ENCODE measurements at regions not wholly inside any gene's neighbourhood (a gene's known extent, or its start where the extent isn't known, plus 50 kb on each side); places are given as distances from the start of the nearest gene placed in this dataset.

- CTCF ChIA-PET, result no interaction called here
- TF ChIP-seq CTCF (IDR thresholded peaks at IDR 0.05; ENCODE audit: insufficient read depth, low read depth, low read length), result no peak
- Histone ChIP-seq H3K27me3 (ENCODE audit: control insufficient read depth, insufficient read depth, low read length) (no peaks in the 10 kb centered on the region), H3K36me3 (ENCODE audit: control insufficient read depth, insufficient read depth, low read length) (no peaks in the 10 kb centered on the region), H3K4me3 (ENCODE audit: low read depth, low read length) (no peak overlapping the region)
- DNase-seq (ENCODE audit: low read depth), result no peak
- POLR2A ChIA-PET, result no interaction called here
These were observed 976.2 kb upstream of the FANCL start for GRCh38 chr2:59217360-59217759.

- ChIA-PET CTCF (no interaction called here), POLR2A (no interaction called here)
- TF ChIP-seq CTCF (IDR thresholded peaks at IDR 0.05; ENCODE audit: insufficient read depth, low read depth, low read length), result no peak
- Histone ChIP-seq H3K4me3 (ENCODE audit: low read depth, low read length) (no peak overlapping the region), H3K36me3 (ENCODE audit: control insufficient read depth, insufficient read depth, low read length) (no peaks in the 10 kb centered on the region), H3K27me3 (ENCODE audit: control insufficient read depth, insufficient read depth, low read length) (no peaks in the 10 kb centered on the region)
- no peak for DNase-seq (ENCODE audit: low read depth)
These were observed 965.2 kb upstream of the FANCL start for GRCh38 chr2:59206361-59206760.

- Histone ChIP-seq H3K36me3 (ENCODE audit: control insufficient read depth, insufficient read depth, low read length) (no peaks in the 10 kb centered on the region), H3K4me3 (ENCODE audit: low read depth, low read length) (no peak overlapping the region), H3K27me3 (ENCODE audit: control insufficient read depth, insufficient read depth, low read length) (no peaks in the 10 kb centered on the region)
- CTCF ChIA-PET, result interaction anchor here (0.5 kb wide), 1 partner anchor 545 kb away, joined by 3 read pairs; no protein-coding TSS in a partner anchor
- POLR2A ChIA-PET, result no interaction called here
- no peak for TF ChIP-seq CTCF (IDR thresholded peaks at IDR 0.05; ENCODE audit: insufficient read depth, low read depth, low read length)
- no peak for DNase-seq (ENCODE audit: low read depth)
These were observed 962.9 kb upstream of the FANCL start for GRCh38 chr2:59204040-59204439.

GRCh38 chr2:59196491-59196890 lies 955.4 kb upstream of the FANCL start:
- DNase-seq (ENCODE audit: low read depth), result no peak
- ChIA-PET POLR2A (no interaction called here), CTCF (interaction anchor here (1.1 kb wide), 1 partner anchor 1385 kb away, joined by 3 read pairs; no protein-coding TSS in a partner anchor)
- no peaks in the 10 kb centered on the region for H3K36me3 ChIP-seq (ENCODE audit: control insufficient read depth, insufficient read depth, low read length)
- H3K27me3 ChIP-seq (ENCODE audit: control insufficient read depth, insufficient read depth, low read length), result no peaks in the 10 kb centered on the region
- TF ChIP-seq CTCF (IDR thresholded peaks at IDR 0.05; ENCODE audit: insufficient read depth, low read depth, low read length), result no peak
- no peak overlapping the region for H3K4me3 ChIP-seq (ENCODE audit: low read depth, low read length)

- no peaks in the 10 kb centered on the region for H3K27me3 ChIP-seq (ENCODE audit: control insufficient read depth, insufficient read depth, low read length)
- CTCF ChIA-PET, result interaction anchor here (0.6 to 1.1 kb wide), 2 partner anchors 1363 to 1386 kb away, joined by 3 read pairs; no protein-coding TSS in a partner anchor
- no peaks in the 10 kb centered on the region for H3K36me3 ChIP-seq (ENCODE audit: control insufficient read depth, insufficient read depth, low read length)
- POLR2A ChIA-PET, result no interaction called here
- no peak for TF ChIP-seq CTCF (IDR thresholded peaks at IDR 0.05; ENCODE audit: insufficient read depth, low read depth, low read length)
- no peak for DNase-seq (ENCODE audit: low read depth)
- H3K4me3 ChIP-seq (ENCODE audit: low read depth, low read length), result no peak overlapping the region
These were observed 954.7 kb upstream of the FANCL start for GRCh38 chr2:59195851-59196250.
